Muscle layer of colon (tissue), 2 donors: ENCODE measurements at regions not wholly inside any gene's neighbourhood (a gene's known extent, or its start where the extent isn't known, plus 50 kb on each side); places are given as distances from the start of the nearest gene placed in this dataset.

Experiments used
- H3K27ac ChIP-seq: one replicate; pipeline ENCODE4 v1.7.0; 2013; ENCODE audit warnings: low read depth, mild to moderate bottlenecking, low read length, moderate library complexity
- H3K27me3 ChIP-seq, 2 donors: one replicate each; pipeline ENCODE4 v1.7.0; 2013; ENCODE audit warnings: low read length in 2 of 2, mild to moderate bottlenecking in 2 of 2; ENCODE audit not compliant: insufficient read depth in 2 of 2, control insufficient read depth in 1 of 2
- H3K36me3 ChIP-seq: one replicate; pipeline ENCODE4 v1.7.0; 2013; ENCODE audit warnings: mild to moderate bottlenecking, low read length; ENCODE audit not compliant: insufficient read depth
- H3K4me1 ChIP-seq: one replicate; pipeline ENCODE4 v1.7.0; 2013; ENCODE audit warnings: mild to moderate bottlenecking, low read length; ENCODE audit not compliant: insufficient read depth
- H3K4me3 ChIP-seq, 2 donors: one replicate each; pipeline ENCODE4 v1.7.0; 2013; ENCODE audit warnings: low read length in 2 of 2, low read depth in 1 of 2, mild to moderate bottlenecking in 1 of 2, moderate library complexity in 1 of 2
- H3K9ac ChIP-seq: one replicate; pipeline ENCODE4 v1.7.0; 2013; ENCODE audit warnings: low read length
- H3K9me3 ChIP-seq: one replicate; pipeline ENCODE4 v1.7.0; 2013; ENCODE audit warnings: mild to moderate bottlenecking, low read length
- donor health status: abdominal sarcoma.
- donor health status: Adenocarcinoma of cecum.

GRCh38 chr9:129282731-129283211 is 104.7 kb upstream of the IER5L start:
- Histone ChIP-seq H3K4me1 (no peaks in the 10 kb centered on the region), H3K9ac (no peak overlapping the region), H3K27ac (peak overlapping the region; percentile 58), H3K27me3 (no peaks in the 10 kb centered on the region), H3K9me3 (no peaks in the 10 kb centered on the region), H3K36me3 (no peaks in the 10 kb centered on the region), H3K4me3 (peak overlapping the region in 1 of 2 donors; percentile 45)

DNA sequence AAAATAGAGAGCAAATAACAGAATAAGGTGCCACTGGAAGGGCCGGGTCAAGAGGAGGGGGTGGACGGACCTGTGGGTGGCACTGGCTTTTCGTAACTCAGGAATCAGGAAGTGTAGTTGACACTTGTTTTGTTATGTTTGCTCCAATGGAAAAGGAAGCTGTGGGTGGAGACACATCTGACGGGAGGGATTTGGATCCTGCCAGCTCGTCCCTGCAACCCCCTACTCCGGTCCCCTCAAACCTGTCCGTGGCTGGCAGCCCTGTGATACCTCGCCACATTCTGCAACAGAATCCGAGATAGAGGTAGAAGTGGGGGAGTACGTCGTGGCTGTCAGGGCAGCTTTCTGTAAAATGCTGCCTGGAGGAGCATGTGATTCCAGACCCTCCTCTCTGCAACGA is 104.2 kb upstream of the IER5L start:
- Histone ChIP-seq H3K36me3 (no peaks in the 10 kb centered on the region), H3K27me3 (no peaks in the 10 kb centered on the region), H3K27ac (no peak overlapping the region), H3K4me1 (no peaks in the 10 kb centered on the region), H3K9ac (no peak overlapping the region), H3K4me3 (peak overlapping the region in 1 of 2 donors; percentile 45), H3K9me3 (no peaks in the 10 kb centered on the region)

- Histone ChIP-seq H3K4me1 (no peaks in the 10 kb centered on the region), H3K27me3 (no peaks in the 10 kb centered on the region), H3K9me3 (no peaks in the 10 kb centered on the region), H3K27ac (no peak overlapping the region), H3K9ac (no peak overlapping the region), H3K36me3 (no peaks in the 10 kb centered on the region), H3K4me3 (no peak overlapping the region)
Measured at GRCh38 chr9:129281506-129282145, 103.6 kb upstream of the IER5L start.

DNA sequence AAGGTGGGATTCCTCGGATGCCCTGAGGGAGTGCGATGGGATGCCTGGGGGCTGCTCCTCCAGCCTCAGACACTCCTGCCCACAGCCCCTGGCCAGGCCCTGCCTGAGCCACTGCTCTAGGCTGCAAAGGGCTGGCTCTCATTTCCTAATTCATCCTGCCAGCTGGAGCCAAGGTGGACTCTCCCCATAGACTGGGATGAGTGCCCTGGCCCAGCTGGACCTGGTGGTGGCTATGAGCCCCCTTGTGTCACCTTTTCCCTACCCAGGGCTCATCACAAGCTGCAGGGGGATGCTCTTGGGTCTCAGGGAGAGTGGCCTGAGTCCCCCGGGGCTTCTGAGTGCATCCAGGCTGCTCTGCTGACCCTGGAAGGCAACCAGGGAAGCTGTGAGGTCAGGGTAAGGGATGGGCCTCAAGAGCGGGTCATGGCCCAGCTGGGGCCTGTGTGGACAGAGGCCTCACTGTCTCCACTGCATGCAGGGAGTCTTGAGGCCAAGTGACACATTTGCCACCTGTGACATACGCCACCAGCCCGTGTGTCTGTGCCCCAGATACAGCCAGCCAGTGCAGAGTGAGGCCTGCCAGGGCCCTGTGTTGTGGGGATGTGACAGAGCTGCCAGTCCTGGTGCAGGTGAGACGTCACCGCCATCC is 102.7 kb upstream of the IER5L start:
- Histone ChIP-seq H3K4me1 (no peaks in the 10 kb centered on the region), H3K9me3 (no peaks in the 10 kb centered on the region), H3K27ac (no peak overlapping the region), H3K4me3 (no peak overlapping the region), H3K27me3 (no peaks in the 10 kb centered on the region), H3K36me3 (no peaks in the 10 kb centered on the region), H3K9ac (no peak overlapping the region)

- no peak overlapping the region for H3K9ac ChIP-seq
- H3K4me3 ChIP-seq, result no peak overlapping the region
Measured at GRCh38 chr9:129280236-129280622, 102.2 kb upstream of the IER5L start.

DNA sequence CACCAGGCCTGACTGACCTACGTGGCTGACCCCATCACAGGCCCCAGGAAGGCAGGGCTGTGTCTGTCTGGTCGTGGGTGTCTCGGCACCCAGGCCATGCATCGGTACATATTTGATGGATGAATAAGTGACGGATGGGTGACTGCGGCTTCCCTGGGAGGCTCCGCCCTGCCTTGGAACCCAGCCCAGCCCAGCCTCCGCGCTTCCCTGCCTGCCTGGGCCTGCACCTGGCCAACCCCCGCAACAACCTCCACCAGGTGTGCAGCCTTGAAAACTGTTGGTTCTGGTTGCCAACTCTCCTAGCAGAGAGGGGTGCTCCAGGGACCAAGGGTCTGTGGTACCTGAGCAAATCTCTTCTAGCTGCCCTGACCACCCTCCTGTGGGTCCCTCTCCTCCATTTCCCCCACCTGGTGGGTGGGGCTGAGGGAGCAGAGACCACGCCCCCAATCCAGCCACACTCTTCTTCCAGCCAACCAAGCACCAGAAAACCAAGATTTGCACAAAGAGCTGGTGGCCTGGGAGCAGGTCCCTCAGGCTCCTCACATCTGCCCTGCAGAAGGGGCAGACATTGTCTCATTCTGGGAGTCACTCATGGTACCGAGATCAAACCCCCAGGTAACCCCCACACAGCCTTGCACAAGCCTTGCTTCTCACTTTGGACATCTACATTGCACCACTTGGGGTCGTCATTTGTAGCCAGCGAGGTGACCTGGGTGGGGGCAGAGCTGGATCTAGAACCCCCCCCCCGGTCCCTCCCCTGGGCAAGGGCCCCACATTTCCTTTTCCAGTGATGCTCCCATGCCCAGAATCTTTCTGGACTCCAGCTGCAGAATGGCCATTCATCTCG is 100.6 kb upstream of the IER5L start:
- Histone ChIP-seq H3K9me3 (no peaks in the 10 kb centered on the region), H3K4me1 (no peaks in the 10 kb centered on the region), H3K27me3 (no peaks in the 10 kb centered on the region), H3K9ac (no peak overlapping the region), H3K4me3 (no peak overlapping the region), H3K27ac (no peak overlapping the region), H3K36me3 (no peaks in the 10 kb centered on the region)

More at GRCh38 chr9:129280236-129280622, 102.2 kb upstream of the IER5L start:
- H3K9me3 ChIP-seq, result no peaks in the 10 kb centered on the region
- no peak overlapping the region for H3K27ac ChIP-seq
- H3K27me3 ChIP-seq, result no peaks in the 10 kb centered on the region
- no peaks in the 10 kb centered on the region for H3K36me3 ChIP-seq
- H3K4me1 ChIP-seq, result no peaks in the 10 kb centered on the region

- no peak overlapping the region for H3K27ac ChIP-seq
- no peak overlapping the region for H3K9ac ChIP-seq
- no peak overlapping the region for H3K4me3 ChIP-seq
- H3K4me1 ChIP-seq, result no peaks in the 10 kb centered on the region
- H3K9me3 ChIP-seq, result no peaks in the 10 kb centered on the region
- H3K27me3 ChIP-seq, result no peaks in the 10 kb centered on the region
- H3K36me3 ChIP-seq, result no peaks in the 10 kb centered on the region
Measured at GRCh38 chr9:129276486-129277230, 98.6 kb upstream of the IER5L start.

DNA sequence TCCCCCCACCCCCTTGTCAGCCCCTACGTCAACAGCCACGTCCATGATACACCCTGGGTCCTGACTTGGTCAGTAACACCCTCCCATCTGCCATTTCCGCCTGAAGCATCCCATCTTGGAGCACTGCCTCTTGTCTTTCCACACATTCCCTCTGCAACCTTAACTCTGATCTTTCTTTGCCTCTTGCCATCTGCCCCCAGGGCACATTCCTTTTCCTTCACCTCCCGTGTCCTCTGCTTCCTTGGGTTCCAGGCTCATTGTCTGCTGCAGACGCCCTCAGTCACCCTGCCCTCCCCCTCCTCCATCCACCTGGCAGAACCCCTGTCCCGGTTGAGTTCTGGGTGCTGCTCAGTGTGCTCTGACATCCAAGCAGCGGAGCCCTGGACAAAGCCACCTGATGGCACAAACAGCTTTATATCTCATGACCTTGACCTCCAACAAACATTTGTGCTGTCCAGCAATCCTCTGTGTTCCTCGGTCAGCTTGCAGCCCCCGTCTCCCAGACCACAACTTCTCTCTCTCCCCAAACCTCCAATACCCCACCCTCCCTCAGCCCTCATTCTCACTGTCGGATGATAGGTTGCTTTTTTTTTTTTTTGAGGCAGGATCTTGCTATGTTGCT is 97.7 kb upstream of the IER5L start:
- Histone ChIP-seq H3K9ac (no peak overlapping the region), H3K4me3 (no peak overlapping the region), H3K27ac (no peak overlapping the region), H3K9me3 (no peaks in the 10 kb centered on the region), H3K4me1 (no peaks in the 10 kb centered on the region), H3K27me3 (no peaks in the 10 kb centered on the region), H3K36me3 (no peaks in the 10 kb centered on the region)

- Histone ChIP-seq H3K36me3 (no peaks in the 10 kb centered on the region), H3K27me3 (no peaks in the 10 kb centered on the region), H3K27ac (no peak overlapping the region), H3K9ac (no peak overlapping the region), H3K4me3 (no peak overlapping the region), H3K9me3 (no peaks in the 10 kb centered on the region), H3K4me1 (no peaks in the 10 kb centered on the region)
Measured at GRCh38 chr9:129273941-129274684, 96.1 kb upstream of the IER5L start.

- Histone ChIP-seq H3K4me1 (no peaks in the 10 kb centered on the region), H3K27ac (no peak overlapping the region), H3K9me3 (no peaks in the 10 kb centered on the region), H3K9ac (no peak overlapping the region), H3K4me3 (no peak overlapping the region), H3K27me3 (no peaks in the 10 kb centered on the region), H3K36me3 (no peaks in the 10 kb centered on the region)
Measured at GRCh38 chr9:129273136-129273895, 95.3 kb upstream of the IER5L start.
